ENCODE measurements at regions not wholly inside any gene's neighbourhood (a gene's known extent, or its start where the extent isn't known, plus 50 kb on each side); places are given as distances from the start of the nearest gene placed in this dataset.

DNA sequence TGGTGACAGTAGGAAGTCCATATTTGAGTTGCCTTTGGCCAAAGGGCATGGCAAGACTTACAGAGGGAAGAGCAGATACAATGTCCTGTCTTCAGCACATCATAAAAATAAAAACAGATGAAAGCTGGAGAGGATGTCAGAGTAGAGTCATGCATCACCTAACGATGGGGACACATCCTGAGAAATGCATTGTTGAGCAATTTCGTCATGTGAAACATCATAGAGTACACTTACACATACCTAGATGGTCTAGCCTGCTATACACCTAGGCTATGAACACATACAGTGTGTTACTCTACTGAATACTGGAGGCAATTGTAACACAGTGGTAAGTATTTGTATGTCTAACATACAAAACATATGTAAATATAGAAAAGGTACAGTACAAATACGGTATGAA lies 75.6 kb downstream of the VEGFA start:
- H3K4me1 ChIP-seq (ENCODE audit: control insufficient read depth in 1 of 2, insufficient read depth in 1 of 2, low read depth in 1 of 2, low read length in 1 of 2): peaks cover 14% of the 10 kb centered on the region in 2 experiments
- no peaks in the 10 kb centered on the region for H3K36me3 ChIP-seq
- peak overlapping the region; percentile 53 for H3K27ac ChIP-seq
- H3K4me3 ChIP-seq (ENCODE audit: low read depth in 1 of 2, low read length in 1 of 2): no peak overlapping the region
- no peaks in the 10 kb centered on the region for H3K9me3 ChIP-seq
- no peaks in the 10 kb centered on the region for H3K27me3 ChIP-seq
- TF ChIP-seq, protein P1, sequence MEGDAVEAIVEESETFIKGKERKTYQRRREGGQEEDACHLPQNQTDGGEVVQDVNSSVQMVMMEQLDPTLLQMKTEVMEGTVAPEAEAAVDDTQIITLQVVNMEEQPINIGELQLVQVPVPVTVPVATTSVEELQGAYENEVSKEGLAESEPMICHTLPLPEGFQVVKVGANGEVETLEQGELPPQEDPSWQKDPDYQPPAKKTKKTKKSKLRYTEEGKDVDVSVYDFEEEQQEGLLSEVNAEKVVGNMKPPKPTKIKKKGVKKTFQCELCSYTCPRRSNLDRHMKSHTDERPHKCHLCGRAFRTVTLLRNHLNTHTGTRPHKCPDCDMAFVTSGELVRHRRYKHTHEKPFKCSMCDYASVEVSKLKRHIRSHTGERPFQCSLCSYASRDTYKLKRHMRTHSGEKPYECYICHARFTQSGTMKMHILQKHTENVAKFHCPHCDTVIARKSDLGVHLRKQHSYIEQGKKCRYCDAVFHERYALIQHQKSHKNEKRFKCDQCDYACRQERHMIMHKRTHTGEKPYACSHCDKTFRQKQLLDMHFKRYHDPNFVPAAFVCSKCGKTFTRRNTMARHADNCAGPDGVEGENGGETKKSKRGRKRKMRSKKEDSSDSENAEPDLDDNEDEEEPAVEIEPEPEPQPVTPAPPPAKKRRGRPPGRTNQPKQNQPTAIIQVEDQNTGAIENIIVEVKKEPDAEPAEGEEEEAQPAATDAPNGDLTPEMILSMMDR (IDR thresholded peaks at IDR 0.05): no peak

DNA sequence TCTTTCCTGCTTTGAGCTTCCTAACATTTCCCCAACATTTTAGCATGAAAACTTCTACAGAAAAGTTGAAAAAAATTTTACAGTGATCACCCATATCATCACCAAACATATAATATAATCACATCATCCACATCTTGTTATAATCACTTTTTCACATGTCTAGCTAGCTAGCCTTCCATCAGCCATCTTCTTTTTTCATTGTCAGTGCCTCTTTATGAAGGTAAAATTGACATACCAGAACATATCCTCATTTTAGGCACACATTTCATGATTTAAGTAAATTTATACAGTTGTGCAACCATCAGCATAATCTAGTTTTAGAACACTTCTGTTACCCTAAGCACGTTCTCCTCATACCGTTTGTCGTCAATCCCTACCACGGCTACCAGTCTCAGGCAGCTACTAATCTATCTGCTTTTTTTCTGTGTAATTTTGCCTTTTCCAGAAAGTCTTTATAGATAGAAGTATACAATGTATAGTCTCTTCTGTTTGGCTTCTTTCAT lies 73.7 kb downstream of the VEGFA start:
- Histone ChIP-seq H3K27ac (no peak overlapping the region), H3K27me3 (no peaks in the 10 kb centered on the region), H3K36me3 (no peaks in the 10 kb centered on the region), H3K4me3 (ENCODE audit: low read depth in 1 of 2, low read length in 1 of 2) (no peak overlapping the region), H3K4me1 (ENCODE audit: control insufficient read depth in 1 of 2, insufficient read depth in 1 of 2, low read depth in 1 of 2, low read length in 1 of 2) (peaks cover 22 to 25% of the 10 kb centered on the region in 2 experiments), H3K9me3 (no peaks in the 10 kb centered on the region)
- TF ChIP-seq, protein P1 (IDR thresholded peaks at IDR 0.05): no peak

DNA sequence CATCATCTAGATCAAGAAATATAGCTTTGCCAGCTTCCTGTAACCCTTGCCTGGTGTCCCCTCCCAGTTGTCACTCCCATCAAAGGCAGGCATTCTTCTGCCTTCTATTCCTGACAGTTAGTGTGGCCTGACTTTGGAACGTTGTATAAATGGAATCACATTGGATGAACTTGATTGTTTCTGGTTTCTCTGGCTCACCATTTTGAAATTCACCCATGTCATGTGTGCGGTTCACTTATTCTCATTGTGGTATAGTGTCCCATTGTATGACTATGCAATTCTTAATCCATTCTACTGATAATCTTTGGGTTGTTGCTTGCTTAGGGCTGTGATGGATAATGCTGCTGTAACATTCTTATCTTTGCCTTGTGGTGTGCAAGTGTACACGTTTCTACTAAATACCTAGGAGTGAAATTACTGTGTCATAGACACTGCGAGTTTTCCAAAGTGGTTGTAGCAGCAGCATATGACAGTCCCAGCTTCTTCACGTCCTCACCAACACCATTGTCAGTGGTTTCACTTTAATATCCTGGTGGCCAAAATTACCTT lies 73.2 kb downstream of the VEGFA start:
- TF ChIP-seq, protein P1 (IDR thresholded peaks at IDR 0.05): no peak
- no peaks in the 10 kb centered on the region for H3K36me3 ChIP-seq

DNA sequence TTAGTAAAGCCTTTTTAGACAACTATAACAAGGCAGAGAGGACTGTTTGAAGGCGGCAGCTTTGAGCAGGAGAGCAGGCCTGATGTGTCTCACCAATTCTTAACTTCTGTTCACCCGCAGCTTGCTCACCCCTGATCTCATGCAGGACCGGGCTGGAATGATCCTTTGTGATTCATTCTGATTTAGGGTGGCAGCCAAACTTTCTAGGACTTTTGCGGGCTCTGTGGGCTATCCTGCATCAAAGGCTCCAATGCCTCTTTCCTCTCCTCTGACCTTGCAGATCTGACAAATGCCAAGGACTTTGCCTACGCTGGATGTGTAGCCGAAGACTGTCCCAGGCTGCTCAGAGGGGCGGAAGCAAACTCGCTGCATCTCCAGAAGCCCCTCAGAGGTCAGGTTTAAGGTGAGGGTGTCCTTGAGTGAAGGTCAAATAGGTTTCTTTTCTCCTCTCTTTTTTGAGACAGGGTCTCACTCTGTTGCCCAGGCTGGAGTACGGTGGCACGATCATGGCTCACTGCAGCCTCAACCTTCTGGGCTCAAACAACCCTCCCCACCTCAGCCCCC lies 72.3 kb downstream of the VEGFA start:
- Histone ChIP-seq H3K36me3 (no peaks in the 10 kb centered on the region), H3K27ac (no peak overlapping the region), H3K4me1 (ENCODE audit: control insufficient read depth in 1 of 2, insufficient read depth in 1 of 2, low read depth in 1 of 2, low read length in 1 of 2) (peaks cover 32 to 37% of the 10 kb centered on the region in 2 experiments), H3K9me3 (no peaks in the 10 kb centered on the region), H3K27me3 (no peaks in the 10 kb centered on the region), H3K4me3 (ENCODE audit: low read depth in 1 of 2, low read length in 1 of 2) (no peak overlapping the region)
- TF ChIP-seq, protein P1 (IDR thresholded peaks at IDR 0.05): no peak

More for the DNA sequence above, 73.2 kb downstream of the VEGFA start:
- Histone ChIP-seq H3K27me3 (no peaks in the 10 kb centered on the region), H3K4me1 (ENCODE audit: control insufficient read depth in 1 of 2, insufficient read depth in 1 of 2, low read depth in 1 of 2, low read length in 1 of 2) (peaks cover 28 to 31% of the 10 kb centered on the region in 2 experiments), H3K27ac (no peak overlapping the region), H3K4me3 (ENCODE audit: low read depth in 1 of 2, low read length in 1 of 2) (no peak overlapping the region), H3K9me3 (no peaks in the 10 kb centered on the region)

DNA sequence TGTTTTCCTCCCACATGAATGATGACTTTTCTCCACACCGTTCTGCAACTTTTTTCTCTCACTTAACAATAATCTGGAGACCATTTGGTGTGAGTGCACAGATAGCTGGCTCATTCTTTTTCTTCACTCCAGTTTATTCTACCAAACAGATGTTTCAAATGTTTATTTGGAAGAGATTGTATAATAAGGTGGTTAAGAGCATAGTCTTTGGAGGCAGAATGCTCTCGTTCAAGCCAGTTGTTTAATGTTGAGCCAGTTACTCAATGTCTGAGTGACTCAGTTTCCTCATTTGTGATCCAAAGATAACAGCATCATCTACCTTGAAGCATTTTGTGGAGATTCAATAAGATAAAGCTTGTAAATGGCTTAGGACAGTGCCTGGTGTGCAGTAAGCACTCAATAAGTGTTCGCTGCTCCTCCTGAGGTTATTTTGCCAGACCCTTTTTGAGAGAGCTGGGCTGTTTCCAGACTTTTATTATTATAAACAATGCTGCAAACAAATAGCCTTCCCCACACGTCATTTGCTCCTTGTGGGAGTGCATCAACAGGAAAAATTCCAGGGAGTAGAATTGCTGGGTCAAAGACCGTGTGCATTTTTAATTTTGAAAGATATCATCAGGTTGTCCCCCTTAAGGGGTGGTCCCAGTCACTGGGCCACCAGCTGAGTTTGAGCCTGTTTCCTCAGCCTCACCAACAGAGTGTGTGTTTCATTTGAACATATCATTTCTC lies 70.6 kb downstream of the VEGFA start:
- no peaks in the 10 kb centered on the region for H3K36me3 ChIP-seq
- H3K4me3 ChIP-seq (ENCODE audit: low read depth in 1 of 2, low read length in 1 of 2): no peak overlapping the region
- no peaks in the 10 kb centered on the region for H3K27me3 ChIP-seq
- H3K9me3 ChIP-seq: no peaks in the 10 kb centered on the region
- no peak overlapping the region for H3K27ac ChIP-seq
- H3K4me1 ChIP-seq (ENCODE audit: control insufficient read depth in 1 of 2, insufficient read depth in 1 of 2, low read depth in 1 of 2, low read length in 1 of 2): peaks cover 28 to 33% of the 10 kb centered on the region in 2 experiments
- TF ChIP-seq, protein P1 (IDR thresholded peaks at IDR 0.05): no peak

Measured in neutrophil (primary cell).